HEK293 (cell line): ENCODE measurements at regions not wholly inside any gene's neighbourhood (a gene's known extent, or its start where the extent isn't known, plus 50 kb on each side); places are given as distances from the start of the nearest gene placed in this dataset.

Source experiments
- CTCF ChIA-PET: fragments of 350-600 bp; formaldehyde crosslinking; extraction: SDS; loops from one replicate; lab custom pipeline; 2021; ENCODE audit warnings: antibody characterized with exemption; lab: Yijun Ruan, JAX
- POLR2A ChIA-PET: fragments of 300-600 bp; formaldehyde crosslinking; extraction: SDS; loops from one replicate; lab custom pipeline; 2020; ENCODE audit warnings: antibody characterized with exemption, inconsistent platforms; lab: Yijun Ruan, JAX
- H3K27ac ChIP-seq: fragments of 200-500 bp; sonication (Bioruptor generic); 2 replicates; pipeline ENCODE4 v1.5.1; 2014; ENCODE audit warnings: low read depth, low read length, control low read depth, inconsistent platforms; ENCODE audit errors: extremely low read depth
- H3K36me3 ChIP-seq, 2 experiments: fragments of 200-500 bp in 1 of 2; sonication (Bioruptor generic) in 1 of 2; 1 replicate in 1 of 2; 2 replicates in 1 of 2; pipeline ENCODE4 v1.5.1; 2014 to 2017; ENCODE audit warnings: inconsistent platforms in 2 of 2, low read length in 2 of 2; ENCODE audit not compliant: control insufficient read depth in 2 of 2, insufficient read depth in 1 of 2
- H3K4me1 ChIP-seq: fragments of 200-500 bp; sonication (Bioruptor generic); 2 replicates; pipeline ENCODE4 v1.5.1; 2014; ENCODE audit warnings: mild to moderate bottlenecking, low read length, inconsistent platforms; ENCODE audit not compliant: control insufficient read depth, insufficient read depth
- H3K4me3 ChIP-seq: 2 replicates; pipeline ENCODE4 v1.5.1; 2011; ENCODE audit warnings: low read depth, mild to moderate bottlenecking, control low read depth, low read length, moderate library complexity
- H3K9me3 ChIP-seq: fragments of 200-500 bp; sonication (Bioruptor generic); 2 replicates; pipeline ENCODE4 v1.5.1; 2014; ENCODE audit warnings: low read depth, low read length, inconsistent platforms; ENCODE audit not compliant: control insufficient read depth, insufficient read depth
- BCL11B ChIP-seq: fragments of 450-650 bp; formaldehyde crosslinking; IDR thresholded peaks from 2 replicates; pipeline ENCODE4 v1.5.1; 2016; ENCODE audit warnings: low read depth, missing biosample characterization, missing genetic modification characterization
- GLI2 ChIP-seq: fragments of 450-650 bp; formaldehyde crosslinking; IDR thresholded peaks from 2 replicates; pipeline ENCODE4; 2017; ENCODE audit warnings: missing biosample characterization, missing genetic modification characterization, low read depth, borderline replicate concordance
- HOXA7 ChIP-seq: sonication (generic); formaldehyde crosslinking; IDR thresholded peaks from 2 replicates; pipeline ENCODE4 v1.8.1; 2022; ENCODE audit warnings: missing genetic modification reagents, borderline replicate concordance
- IKZF3 ChIP-seq: fragments of 450-650 bp; IDR thresholded peaks from 2 replicates; pipeline ENCODE4 v1.5.0; 2018; ENCODE audit warnings: missing biosample characterization, mild to moderate bottlenecking, missing genetic modification characterization, moderate library complexity
- KLF7 ChIP-seq: fragments of 450-650 bp; formaldehyde crosslinking; IDR thresholded peaks from 2 replicates; pipeline ENCODE4 v1.5.1; 2016; ENCODE audit warnings: missing biosample characterization, missing genetic modification characterization, borderline replicate concordance
- MEIS1 ChIP-seq: sonication (generic); formaldehyde crosslinking; IDR thresholded peaks from 2 replicates; pipeline ENCODE4 v1.8.1; 2022; ENCODE audit warnings: missing genetic modification reagents, mild to moderate bottlenecking, borderline replicate concordance
- SCRT1 ChIP-seq: fragments of 450-650 bp; formaldehyde crosslinking; IDR thresholded peaks from 2 replicates; pipeline ENCODE4 v1.5.1; 2016; ENCODE audit warnings: missing biosample characterization, missing genetic modification characterization, borderline replicate concordance
- TRIM28 ChIP-seq: IDR thresholded peaks from 2 replicates; pipeline ENCODE4 v1.6.1; 2011; ENCODE audit warnings: low read length, control low read depth, borderline replicate concordance
- ZBTB48 ChIP-seq: fragments of 450-650 bp; formaldehyde crosslinking; IDR thresholded peaks from 2 replicates; pipeline ENCODE4 v1.5.1; 2016; ENCODE audit warnings: missing biosample characterization, missing genetic modification characterization
- ZFHX2 ChIP-seq: fragments of 450-650 bp; formaldehyde crosslinking; conservative IDR thresholded peaks from 2 replicates; pipeline ENCODE4 v1.5.1; 2016; ENCODE audit warnings: missing biosample characterization, missing genetic modification characterization
- ZNF114 ChIP-seq: fragments of 450-650 bp; formaldehyde crosslinking; IDR thresholded peaks from 2 replicates; pipeline ENCODE4 v1.5.0; 2017; ENCODE audit warnings: missing biosample characterization, missing genetic modification characterization
- ZNF133 ChIP-seq: fragments of 450-650 bp; formaldehyde crosslinking; IDR thresholded peaks from 2 replicates; pipeline ENCODE4 v1.5.1; 2016; ENCODE audit warnings: missing biosample characterization, missing genetic modification characterization
- ZNF211 ChIP-seq: fragments of 450-650 bp; formaldehyde crosslinking; IDR thresholded peaks from 2 replicates; pipeline ENCODE4 v1.5.1; 2016; ENCODE audit warnings: low read depth, missing biosample characterization, missing genetic modification characterization
- ZNF354C ChIP-seq: fragments of 450-650 bp; formaldehyde crosslinking; IDR thresholded peaks from 2 replicates; pipeline ENCODE4 v1.5.1; 2016; ENCODE audit warnings: missing biosample characterization, missing genetic modification characterization, low read depth, borderline replicate concordance
- ZNF37A ChIP-seq: fragments of 450-650 bp; IDR thresholded peaks from 2 replicates; pipeline ENCODE4 v1.5.1; 2018; ENCODE audit warnings: missing biosample characterization, missing genetic modification characterization
- ZNF473 ChIP-seq: fragments of 450-650 bp; formaldehyde crosslinking; IDR thresholded peaks from 2 replicates; pipeline ENCODE4 v1.5.1; 2017; ENCODE audit warnings: missing biosample characterization, missing genetic modification characterization
- ZNF514 ChIP-seq: fragments of 450-650 bp; formaldehyde crosslinking; IDR thresholded peaks from 2 replicates; pipeline ENCODE4 v1.5.1; 2016; ENCODE audit warnings: missing biosample characterization, missing genetic modification characterization
- ZNF521 ChIP-seq: fragments of 450-650 bp; formaldehyde crosslinking; IDR thresholded peaks from 2 replicates; pipeline ENCODE4 v1.5.1; 2017; ENCODE audit warnings: missing biosample characterization, mild to moderate bottlenecking, missing genetic modification characterization
- ZNF561 ChIP-seq: fragments of 450-650 bp; IDR thresholded peaks from 2 replicates; pipeline ENCODE4 v1.5.1; 2018; ENCODE audit warnings: missing biosample characterization, missing genetic modification characterization, borderline replicate concordance
- ZNF596 ChIP-seq: fragments of 450-650 bp; IDR thresholded peaks from 2 replicates; pipeline ENCODE4 v1.5.0; 2018; ENCODE audit warnings: missing biosample characterization, mild to moderate bottlenecking, missing genetic modification characterization, moderate library complexity
- ZNF707 ChIP-seq: fragments of 450-650 bp; formaldehyde crosslinking; IDR thresholded peaks from 2 replicates; pipeline ENCODE4 v1.5.1; 2016; ENCODE audit warnings: missing biosample characterization, missing genetic modification characterization
- ZNF776 ChIP-seq: fragments of 450-650 bp; formaldehyde crosslinking; IDR thresholded peaks from 2 replicates; pipeline ENCODE4 v1.5.0; 2017; ENCODE audit warnings: missing biosample characterization, missing genetic modification characterization, borderline replicate concordance
- ZNF837 ChIP-seq: fragments of 450-650 bp; formaldehyde crosslinking; IDR thresholded peaks from 2 replicates; pipeline ENCODE4 v1.5.1; 2016; ENCODE audit warnings: missing biosample characterization, missing genetic modification characterization
- ZSCAN16 ChIP-seq: fragments of 450-650 bp; formaldehyde crosslinking; IDR thresholded peaks from 2 replicates; pipeline ENCODE4 v1.5.1; 2016; ENCODE audit warnings: missing biosample characterization, missing genetic modification characterization
- ZXDB ChIP-seq: fragments of 450-650 bp; formaldehyde crosslinking; IDR thresholded peaks from 2 replicates; pipeline ENCODE4 v1.5.1; 2016; ENCODE audit warnings: missing biosample characterization, missing genetic modification characterization
- TF ChIP-seq, protein P1 (sequence below): fragments of 450-650 bp; formaldehyde crosslinking; IDR thresholded peaks from 2 replicates; pipeline ENCODE4 v1.5.1; 2017; ENCODE audit warnings: missing biosample characterization, missing genetic modification characterization
- TF ChIP-seq, protein P2 (sequence below): fragments of 450-650 bp; formaldehyde crosslinking; IDR thresholded peaks from 2 replicates; pipeline ENCODE4 v1.5.1; 2016; ENCODE audit warnings: missing biosample characterization, missing genetic modification characterization
- TF ChIP-seq, protein P3 (sequence below): fragments of 450-650 bp; formaldehyde crosslinking; IDR thresholded peaks from 2 replicates; pipeline ENCODE4 v1.5.1; 2016; ENCODE audit warnings: missing biosample characterization, missing genetic modification characterization
- TF ChIP-seq, protein P4 (sequence below): fragments of 450-650 bp; formaldehyde crosslinking; IDR thresholded peaks from 2 replicates; pipeline ENCODE4 v1.5.0; 2017; ENCODE audit warnings: missing biosample characterization, missing genetic modification characterization, borderline replicate concordance
- TF ChIP-seq, protein P5 (sequence below): fragments of 450-650 bp; IDR thresholded peaks from 2 replicates; pipeline ENCODE4 v1.5.1; 2018; ENCODE audit warnings: missing biosample characterization, mild to moderate bottlenecking, missing genetic modification characterization

DNA sequence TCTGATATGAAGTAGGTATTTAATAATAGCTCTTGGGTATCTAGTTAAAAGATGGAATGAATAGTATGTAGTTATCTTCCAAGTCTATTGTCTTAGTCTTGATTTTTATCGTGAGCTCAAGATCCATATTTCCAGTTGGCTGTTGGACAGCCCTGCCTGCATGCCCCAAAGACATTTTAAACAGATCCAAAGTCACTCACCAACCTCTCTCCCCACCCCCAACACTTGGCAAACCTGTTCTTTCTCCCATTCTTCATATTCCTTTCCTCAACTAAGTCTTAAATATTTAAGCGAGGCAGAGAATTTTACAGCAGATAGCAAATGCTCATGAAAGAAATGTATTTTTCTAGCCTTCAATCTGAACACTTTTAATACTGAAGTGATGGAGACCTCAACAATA lies 80.7 kb upstream of the PALS2 start:
- Histone ChIP-seq H3K27ac (no peak overlapping the region), H3K9me3 (no peaks in the 10 kb centered on the region), H3K36me3 (no peaks in the 10 kb centered on the region), H3K4me1 (no peaks in the 10 kb centered on the region), H3K4me3 (no peak overlapping the region)
- ChIA-PET CTCF (no interaction called here), POLR2A (no interaction called here)
- TF ChIP-seq BCL11B (tag by site-specific recombination) (no peak), ZXDB (no peak), ZSCAN16 (no peak), ZNF707 (tag by site-specific recombination) (no peak), IKZF3 (tag by site-specific recombination) (no peak), MEIS1 (no peak), HOXA7 (CRISPR knock-in tag) (no peak), ZNF561 (tag by site-specific recombination) (no peak), ZBTB48 (tag by site-specific recombination) (no peak), ZNF596 (tag by site-specific recombination) (no peak), KLF7 (tag by site-specific recombination) (no peak), SCRT1 (no peak), ZNF37A (tag by site-specific recombination) (no peak), ZNF133 (no peak), ZNF837 (tag by site-specific recombination) (no peak)
- TF ChIP-seq, protein P1, sequence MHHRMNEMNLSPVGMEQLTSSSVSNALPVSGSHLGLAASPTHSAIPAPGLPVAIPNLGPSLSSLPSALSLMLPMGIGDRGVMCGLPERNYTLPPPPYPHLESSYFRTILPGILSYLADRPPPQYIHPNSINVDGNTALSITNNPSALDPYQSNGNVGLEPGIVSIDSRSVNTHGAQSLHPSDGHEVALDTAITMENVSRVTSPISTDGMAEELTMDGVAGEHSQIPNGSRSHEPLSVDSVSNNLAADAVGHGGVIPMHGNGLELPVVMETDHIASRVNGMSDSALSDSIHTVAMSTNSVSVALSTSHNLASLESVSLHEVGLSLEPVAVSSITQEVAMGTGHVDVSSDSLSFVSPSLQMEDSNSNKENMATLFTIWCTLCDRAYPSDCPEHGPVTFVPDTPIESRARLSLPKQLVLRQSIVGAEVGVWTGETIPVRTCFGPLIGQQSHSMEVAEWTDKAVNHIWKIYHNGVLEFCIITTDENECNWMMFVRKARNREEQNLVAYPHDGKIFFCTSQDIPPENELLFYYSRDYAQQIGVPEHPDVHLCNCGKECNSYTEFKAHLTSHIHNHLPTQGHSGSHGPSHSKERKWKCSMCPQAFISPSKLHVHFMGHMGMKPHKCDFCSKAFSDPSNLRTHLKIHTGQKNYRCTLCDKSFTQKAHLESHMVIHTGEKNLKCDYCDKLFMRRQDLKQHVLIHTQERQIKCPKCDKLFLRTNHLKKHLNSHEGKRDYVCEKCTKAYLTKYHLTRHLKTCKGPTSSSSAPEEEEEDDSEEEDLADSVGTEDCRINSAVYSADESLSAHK, result no peak

DNA sequence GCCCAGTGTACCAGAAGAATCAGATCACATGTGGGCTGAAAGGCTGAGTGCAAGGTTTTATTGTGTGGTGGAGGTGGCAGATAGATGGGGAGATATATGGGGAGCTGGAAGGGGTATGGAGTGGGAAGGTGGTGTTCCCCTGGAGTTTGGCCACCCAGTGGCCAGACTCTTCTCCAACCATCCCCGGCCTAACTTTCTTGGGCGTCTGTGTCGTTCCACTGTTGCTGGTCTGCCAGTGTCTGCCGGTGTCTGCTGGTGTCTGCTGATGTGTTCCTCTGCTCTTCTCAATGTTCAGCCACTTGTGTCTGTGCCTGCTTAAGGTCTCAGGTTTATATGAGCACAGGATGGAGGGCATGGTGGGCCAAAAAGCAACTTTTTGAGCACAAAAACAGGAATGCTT lies 78.4 kb upstream of the PALS2 start:
- H3K4me3 ChIP-seq, result no peak overlapping the region
- H3K9me3 ChIP-seq, result no peaks in the 10 kb centered on the region
- H3K36me3 ChIP-seq, result no peaks in the 10 kb centered on the region
- H3K4me1 ChIP-seq, result no peaks in the 10 kb centered on the region
- no peak overlapping the region for H3K27ac ChIP-seq
- ChIA-PET POLR2A (no interaction called here), CTCF (interaction anchor here (0.6 to 0.9 kb wide), 2 partner anchors 9 to 174 kb away, joined by 3 read pairs; no protein-coding TSS in a partner anchor)
- TF ChIP-seq ZNF133, result no peak
- no peak for TF ChIP-seq ZNF354C (tag by site-specific recombination)
- TF ChIP-seq BCL11B (tag by site-specific recombination), result no peak
- no peak for TF ChIP-seq ZNF776 (tag by site-specific recombination)
- no peak for TF ChIP-seq ZNF521 (tag by site-specific recombination)
- TF ChIP-seq, protein P2, sequence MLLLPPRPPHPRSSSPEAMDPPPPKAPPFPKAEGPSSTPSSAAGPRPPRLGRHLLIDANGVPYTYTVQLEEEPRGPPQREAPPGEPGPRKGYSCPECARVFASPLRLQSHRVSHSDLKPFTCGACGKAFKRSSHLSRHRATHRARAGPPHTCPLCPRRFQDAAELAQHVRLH (tag by site-specific recombination), result no peak
- no peak for TF ChIP-seq ZNF211 (tag by site-specific recombination)
- no peak for TF ChIP-seq ZFHX2 (tag by site-specific recombination)
- no peak for TF ChIP-seq ZNF114
- no peak for TF ChIP-seq ZNF514 (tag by site-specific recombination)
- TF ChIP-seq, protein P3, sequence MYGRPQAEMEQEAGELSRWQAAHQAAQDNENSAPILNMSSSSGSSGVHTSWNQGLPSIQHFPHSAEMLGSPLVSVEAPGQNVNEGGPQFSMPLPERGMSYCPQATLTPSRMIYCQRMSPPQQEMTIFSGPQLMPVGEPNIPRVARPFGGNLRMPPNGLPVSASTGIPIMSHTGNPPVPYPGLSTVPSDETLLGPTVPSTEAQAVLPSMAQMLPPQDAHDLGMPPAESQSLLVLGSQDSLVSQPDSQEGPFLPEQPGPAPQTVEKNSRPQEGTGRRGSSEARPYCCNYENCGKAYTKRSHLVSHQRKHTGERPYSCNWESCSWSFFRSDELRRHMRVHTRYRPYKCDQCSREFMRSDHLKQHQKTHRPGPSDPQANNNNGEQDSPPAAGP (tag by site-specific recombination), result no peak
- no peak for TF ChIP-seq TRIM28
- TF ChIP-seq ZNF473 (tag by site-specific recombination), result no peak
- no peak for TF ChIP-seq GLI2 (tag by site-specific recombination)
- TF ChIP-seq, protein P4, sequence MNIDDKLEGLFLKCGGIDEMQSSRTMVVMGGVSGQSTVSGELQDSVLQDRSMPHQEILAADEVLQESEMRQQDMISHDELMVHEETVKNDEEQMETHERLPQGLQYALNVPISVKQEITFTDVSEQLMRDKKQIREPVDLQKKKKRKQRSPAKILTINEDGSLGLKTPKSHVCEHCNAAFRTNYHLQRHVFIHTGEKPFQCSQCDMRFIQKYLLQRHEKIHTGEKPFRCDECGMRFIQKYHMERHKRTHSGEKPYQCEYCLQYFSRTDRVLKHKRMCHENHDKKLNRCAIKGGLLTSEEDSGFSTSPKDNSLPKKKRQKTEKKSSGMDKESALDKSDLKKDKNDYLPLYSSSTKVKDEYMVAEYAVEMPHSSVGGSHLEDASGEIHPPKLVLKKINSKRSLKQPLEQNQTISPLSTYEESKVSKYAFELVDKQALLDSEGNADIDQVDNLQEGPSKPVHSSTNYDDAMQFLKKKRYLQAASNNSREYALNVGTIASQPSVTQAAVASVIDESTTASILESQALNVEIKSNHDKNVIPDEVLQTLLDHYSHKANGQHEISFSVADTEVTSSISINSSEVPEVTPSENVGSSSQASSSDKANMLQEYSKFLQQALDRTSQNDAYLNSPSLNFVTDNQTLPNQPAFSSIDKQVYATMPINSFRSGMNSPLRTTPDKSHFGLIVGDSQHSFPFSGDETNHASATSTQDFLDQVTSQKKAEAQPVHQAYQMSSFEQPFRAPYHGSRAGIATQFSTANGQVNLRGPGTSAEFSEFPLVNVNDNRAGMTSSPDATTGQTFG (tag by site-specific recombination), result no peak
- TF ChIP-seq, protein P5, sequence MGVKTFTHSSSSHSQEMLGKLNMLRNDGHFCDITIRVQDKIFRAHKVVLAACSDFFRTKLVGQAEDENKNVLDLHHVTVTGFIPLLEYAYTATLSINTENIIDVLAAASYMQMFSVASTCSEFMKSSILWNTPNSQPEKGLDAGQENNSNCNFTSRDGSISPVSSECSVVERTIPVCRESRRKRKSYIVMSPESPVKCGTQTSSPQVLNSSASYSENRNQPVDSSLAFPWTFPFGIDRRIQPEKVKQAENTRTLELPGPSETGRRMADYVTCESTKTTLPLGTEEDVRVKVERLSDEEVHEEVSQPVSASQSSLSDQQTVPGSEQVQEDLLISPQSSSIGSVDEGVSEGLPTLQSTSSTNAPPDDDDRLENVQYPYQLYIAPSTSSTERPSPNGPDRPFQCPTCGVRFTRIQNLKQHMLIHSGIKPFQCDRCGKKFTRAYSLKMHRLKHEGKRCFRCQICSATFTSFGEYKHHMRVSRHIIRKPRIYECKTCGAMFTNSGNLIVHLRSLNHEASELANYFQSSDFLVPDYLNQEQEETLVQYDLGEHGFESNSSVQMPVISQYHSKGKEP (tag by site-specific recombination), result no peak
